H9 (cell line): ENCODE measurements at regions not wholly inside any gene's neighbourhood (a gene's known extent, or its start where the extent isn't known, plus 50 kb on each side); places are given as distances from the start of the nearest gene placed in this dataset.

ENCODE experiments used
- DNase-seq: peaks from one replicate; pipeline ENCODE4 v3.0.0-alpha.2; 2017
- H2AFZ ChIP-seq: one replicate; pipeline ENCODE4 v1.6.1; 2013; ENCODE audit warnings: mild to moderate bottlenecking, low read length, control low read depth, moderate library complexity
- H2AK5ac ChIP-seq: 2 replicates; pipeline ENCODE4 v1.6.1; 2013; ENCODE audit warnings: low read length, control low read depth, mixed read lengths; ENCODE audit not compliant: insufficient read length
- H2BK120ac ChIP-seq: one replicate; pipeline ENCODE4 v1.6.1; 2013; ENCODE audit warnings: low read depth, mild to moderate bottlenecking, low read length, control low read depth, inconsistent platforms; ENCODE audit not compliant: poor library complexity, severe bottlenecking
- H2BK12ac ChIP-seq: 2 replicates; pipeline ENCODE4 v1.6.1; 2013; ENCODE audit warnings: low read length, control low read depth, mixed read lengths, low read depth; ENCODE audit not compliant: insufficient read length
- H2BK15ac ChIP-seq: 2 replicates; pipeline ENCODE4 v1.6.1; 2013; ENCODE audit warnings: low read depth, low read length, control low read depth
- H2BK20ac ChIP-seq: one replicate; pipeline ENCODE4 v1.6.1; 2013; ENCODE audit warnings: low read depth, mild to moderate bottlenecking, low read length, control low read depth, inconsistent platforms; ENCODE audit not compliant: poor library complexity, severe bottlenecking
- H2BK5ac ChIP-seq: 2 replicates; pipeline ENCODE4 v1.6.1; 2013; ENCODE audit warnings: low read length, control low read depth, mixed read lengths; ENCODE audit not compliant: insufficient read length
- H3K14ac ChIP-seq: 2 replicates; pipeline ENCODE4 v1.6.1; 2013; ENCODE audit warnings: low read length, control low read depth; ENCODE audit not compliant: insufficient read depth
- H3K18ac ChIP-seq: 2 replicates; pipeline ENCODE4 v1.6.1; 2013; ENCODE audit warnings: low read depth, mild to moderate bottlenecking, mixed read lengths, low read length, control low read depth; ENCODE audit not compliant: insufficient read length
- H3K23ac ChIP-seq: 2 replicates; pipeline ENCODE4 v1.6.1; 2013; ENCODE audit warnings: low read length, control low read depth, mixed read lengths, low read depth; ENCODE audit not compliant: insufficient read length
- H3K23me2 ChIP-seq: 2 replicates; pipeline ENCODE4 v1.6.1; 2013; ENCODE audit warnings: low read depth, mild to moderate bottlenecking, mixed read lengths, low read length, control low read depth; ENCODE audit not compliant: insufficient read length, poor library complexity, severe bottlenecking
- H3K27ac ChIP-seq: 2 replicates; pipeline ENCODE4 v1.5.1; 2013; ENCODE audit warnings: low read length, control low read depth, mixed read lengths, low read depth; ENCODE audit not compliant: insufficient read length
- H3K27me3 ChIP-seq: 2 replicates; pipeline ENCODE4 v1.6.1; 2013; ENCODE audit warnings: low read length, control low read depth, inconsistent platforms; ENCODE audit not compliant: insufficient read depth
- H3K4ac ChIP-seq: 2 replicates; pipeline ENCODE4 v1.6.1; 2013; ENCODE audit warnings: low read depth, mild to moderate bottlenecking, control low read depth, inconsistent platforms, low read length, moderate library complexity
- H3K4me1 ChIP-seq: 2 replicates; pipeline ENCODE4 v1.6.1; 2013; ENCODE audit warnings: low read length, control low read depth, inconsistent platforms; ENCODE audit not compliant: insufficient read depth
- H3K4me2 ChIP-seq: 2 replicates; pipeline ENCODE4 v1.6.1; 2013; ENCODE audit warnings: low read length, control low read depth, mixed read lengths; ENCODE audit not compliant: insufficient read length, insufficient read depth
- H3K56ac ChIP-seq: 2 replicates; pipeline ENCODE4 v1.6.1; 2013; ENCODE audit warnings: low read depth, mild to moderate bottlenecking, mixed read lengths, low read length, control low read depth; ENCODE audit not compliant: insufficient read length
- H3K79me1 ChIP-seq: 2 replicates; pipeline ENCODE4 v1.6.1; 2013; ENCODE audit warnings: low read depth, mild to moderate bottlenecking, moderate library complexity, low read length, control low read depth, inconsistent platforms; ENCODE audit not compliant: insufficient read depth, poor library complexity, severe bottlenecking
- H3K79me2 ChIP-seq: 2 replicates; pipeline ENCODE4 v1.6.1; 2013; ENCODE audit warnings: low read length, control low read depth, inconsistent platforms; ENCODE audit not compliant: insufficient read depth
- H3K9ac ChIP-seq: 2 replicates; pipeline ENCODE4 v1.6.1; 2013; ENCODE audit warnings: low read length, control low read depth, mixed read lengths; ENCODE audit not compliant: insufficient read length; ENCODE audit errors: extremely low read depth
- H3K9me3 ChIP-seq: one replicate; pipeline ENCODE4 v1.6.1; 2013; ENCODE audit warnings: low read depth, low read length, inconsistent platforms; ENCODE audit not compliant: control insufficient read depth
- H3T11ph ChIP-seq: one replicate; pipeline ENCODE4 v1.6.1; 2013; ENCODE audit warnings: mild to moderate bottlenecking, low read length, control low read depth, inconsistent platforms
- H4K20me1 ChIP-seq: one replicate; pipeline ENCODE4 v1.6.1; 2013; ENCODE audit not compliant: control insufficient read depth, insufficient read length, insufficient read depth
- H4K5ac ChIP-seq: 2 replicates; pipeline ENCODE4 v1.6.1; 2013; ENCODE audit warnings: low read depth, mild to moderate bottlenecking, mixed read lengths, low read length, control low read depth; ENCODE audit not compliant: insufficient read length
- H4K8ac ChIP-seq: replicated peaks from 2 replicates; pipeline ENCODE4 v1.6.1; 2013; ENCODE audit warnings: low read length, control low read depth, mixed read lengths, low read depth; ENCODE audit not compliant: insufficient read length
- H4K91ac ChIP-seq: 2 replicates; pipeline ENCODE4 v1.6.1; 2013; ENCODE audit warnings: low read depth, mild to moderate bottlenecking, moderate library complexity, mixed read lengths, low read length, control low read depth; ENCODE audit not compliant: insufficient read length
- H3K27ac Mint-ChIP-seq, 3 experiments: 2 replicates in 2 of 3; 3 replicates in 1 of 3; pipeline ENCODE4 v1.8.0; 2020 to 2021; ENCODE audit warnings: mixed read lengths in 3 of 3, mild to moderate bottlenecking in 1 of 3, moderate library complexity in 1 of 3
- H3K27me3 Mint-ChIP-seq: 2 replicates; pipeline ENCODE4 v1.8.0; 2021; ENCODE audit warnings: low read depth, mild to moderate bottlenecking, moderate library complexity, mixed read lengths
- H3K36me3 Mint-ChIP-seq, 3 experiments: 2 replicates in 2 of 3; 3 replicates in 1 of 3; pipeline ENCODE4 v1.8.0; 2020 to 2021; ENCODE audit warnings: low read depth in 3 of 3, mixed read lengths in 3 of 3; ENCODE audit not compliant: insufficient read depth in 1 of 3
- H3K4me1 Mint-ChIP-seq, 2 experiments: 2 replicates each; pipeline ENCODE4 v1.8.0; 2020; ENCODE audit warnings: mixed read lengths in 2 of 2
- H3K4me3 Mint-ChIP-seq, 2 experiments: 2 replicates in 1 of 2; 3 replicates in 1 of 2; pipeline ENCODE4 v1.8.0; 2020 to 2021; ENCODE audit warnings: mild to moderate bottlenecking in 2 of 2, mixed read lengths in 2 of 2, moderate library complexity in 1 of 2
- H3K9me3 Mint-ChIP-seq, 2 experiments: 2 replicates in 1 of 2; 3 replicates in 1 of 2; pipeline ENCODE4 v1.8.0; 2020; ENCODE audit warnings: mild to moderate bottlenecking in 2 of 2, mixed read lengths in 2 of 2, moderate library complexity in 1 of 2
- CTCF ChIP-seq: fragments of 200-600 bp; sonication (generic); conservative IDR thresholded peaks from 3 replicates; pipeline ENCODE4 v1.8.0; 2021; ENCODE audit warnings: antibody characterized with exemption, mild to moderate bottlenecking
- WGBS: extraction: QIAGEN DNeasy Blood & Tissue Kit; methylation state at CpG from one replicate; pipeline ENCODE4 v1.1.7; 2013; ENCODE audit warnings: missing lambda C conversion rate, low lambda C conversion rate, mixed read lengths; ENCODE audit not compliant: insufficient read length; ENCODE audit errors: extremely low coverage; 5-methylcytosine and 5-hydroxymethylcytosine counted together

- Histone ChIP-seq H2BK12ac (no peak overlapping the region), H4K5ac (no peak overlapping the region), H2AK5ac (no peak overlapping the region), H2AFZ (no peak overlapping the region), H3K4ac (no peak overlapping the region), H3K18ac (no peak overlapping the region), H3K79me2 (no peaks in the 10 kb centered on the region), H4K8ac (no peak overlapping the region), H4K91ac (no peak overlapping the region), H2BK5ac (no peak overlapping the region), H3K4me1 (peaks cover 6% of the 10 kb centered on the region; the same call in 1 of the 2 replicates), H3K4me2 (no peak overlapping the region), H2BK20ac (no peak overlapping the region), H3K27ac (no peak overlapping the region), H3K23me2 (no peaks in the 10 kb centered on the region), H3K9ac (no peak overlapping the region), H2BK120ac (no peak overlapping the region), H3K14ac (no peak overlapping the region), H3K23ac (no peak overlapping the region), H3K27me3 (no peaks in the 10 kb centered on the region), H3K9me3 (no peaks in the 10 kb centered on the region), H3T11ph (no peak overlapping the region), H2BK15ac (no peak overlapping the region), H3K79me1 (no peaks in the 10 kb centered on the region), H3K56ac (no peak overlapping the region), H4K20me1 (no peaks in the 10 kb centered on the region)
- H3K4me1 Mint-ChIP-seq = peaks cover 17 to 23% of the 10 kb centered on the region in 2 experiments
- DNase-seq = no peak
- H3K4me3 Mint-ChIP-seq = no peak overlapping the region
- no CpG with 5 or more reads among the region's 3 CpGs for WGBS
- no peak overlapping the region for H3K27ac Mint-ChIP-seq
- H3K36me3 Mint-ChIP-seq = no peaks in the 10 kb centered on the region
- TF ChIP-seq CTCF = no peak
- H3K9me3 Mint-ChIP-seq = no peaks in the 10 kb centered on the region
- H3K27me3 Mint-ChIP-seq = no peaks in the 10 kb centered on the region
These were observed 117.7 kb downstream of the B3GNT2 start for GRCh38 chr2:62313449-62314227.
